Adrenal gland (tissue), 9 donors: ENCODE measurements at regions not wholly inside any gene's neighbourhood (a gene's known extent, or its start where the extent isn't known, plus 50 kb on each side); places are given as distances from the start of the nearest gene placed in this dataset.

Experiments
- DNase-seq, 7 donors: peaks; one replicate each; pipeline ENCODE4 v3.0.0-alpha.2; 2019 to 2020
- H3K27ac ChIP-seq, 5 donors: fragments of 200-600 bp; sonication (generic) in 4 of 5; 1 replicate in 3 of 5; 2 replicates in 2 of 5; pipeline versions ENCODE4 v1.5.1 to v1.8.0; 2016 to 2020; ENCODE audit warnings: mild to moderate bottlenecking in 1 of 5
- H3K27me3 ChIP-seq: fragments of 200-600 bp; 2 replicates; pipeline ENCODE4 v1.8.0; 2021
- H3K36me3 ChIP-seq, 2 donors: fragments of 200-600 bp; replicated peaks in 1 of 2; 1 replicate in 1 of 2; 2 replicates in 1 of 2; pipeline versions ENCODE4 v1.5.1 to v1.8.0; 2018 to 2022
- H3K4me1 ChIP-seq, 2 donors: fragments of 200-600 bp; replicated peaks in 1 of 2; 1 replicate in 1 of 2; 2 replicates in 1 of 2; pipeline versions ENCODE4 v1.5.1 to v1.8.0; 2018 to 2021
- H3K4me3 ChIP-seq, 4 donors: fragments of 200-600 bp; sonication (generic) in 3 of 4; one replicate each; pipeline ENCODE4 v1.5.1; 2016 to 2018
- H3K9me3 ChIP-seq, 3 donors: fragments of 200-600 bp; sonication (generic) in 1 of 3; replicated peaks in 1 of 3; 1 replicate in 2 of 3; 2 replicates in 1 of 3; pipeline versions ENCODE4 v1.5.1 to v1.8.0; 2016 to 2021
- POLR2A ChIP-seq, 2 donors: fragments of 450-650 bp; IDR thresholded peaks; one replicate each; pipeline ENCODE4 v1.6.1; 2017; ENCODE audit warnings: antibody characterized with exemption in 2 of 2, mild to moderate bottlenecking in 2 of 2, moderate library complexity in 1 of 2
- WGBS, 4 donors: extraction: QIAGEN DNeasy Blood & Tissue Kit in 2 of 4; methylation state at CpG; one replicate each; pipeline versions ENCODE4 v1.1.5 to v1.1.7; 2013 to 2017; 5-methylcytosine and 5-hydroxymethylcytosine counted together
- intact Hi-C, 2 donors: fragments of 100-400 bp; cut with DNase I; formaldehyde crosslinking; loops; one replicate each; pipeline versions ENCODE4 v1.14.1 to v1.15.0; 2022 to 2023
- TF ChIP-seq, protein P1 (sequence below), 6 experiments: fragments of 450-650 bp in 4 of 6; fragments of 200-600 bp in 2 of 6; sonication (generic) in 1 of 6; IDR thresholded peaks; 1 replicate in 5 of 6; 2 replicates in 1 of 6; pipeline versions ENCODE4 v1.5.1 to v1.8.0; 2016 to 2021; ENCODE audit warnings: antibody characterized with exemption in 6 of 6, mild to moderate bottlenecking in 2 of 6, moderate library complexity in 1 of 6
- donor health status: healthy with polysubstance abuse.
- donor health status: Bipolar disorder and iron deficiency.
- donor health status: DM: yes; HTN: yes; CAD: no.
- donor health status: DM: no; HTN: no; CAD: no.
- donor health status: DM: no; HTN: no; CAD: no.

- intact Hi-C loops = no loop called here
- Histone ChIP-seq H3K36me3 (no peaks in the 10 kb centered on the region), H3K27ac (no peak overlapping the region), H3K4me1 (peaks cover 6 to 9% of the 10 kb centered on the region in 2 donors), H3K27me3 (no peaks in the 10 kb centered on the region), H3K9me3 (no peaks in the 10 kb centered on the region), H3K4me3 (no peak overlapping the region)
- no peak for DNase-seq
- TF ChIP-seq, protein P1, sequence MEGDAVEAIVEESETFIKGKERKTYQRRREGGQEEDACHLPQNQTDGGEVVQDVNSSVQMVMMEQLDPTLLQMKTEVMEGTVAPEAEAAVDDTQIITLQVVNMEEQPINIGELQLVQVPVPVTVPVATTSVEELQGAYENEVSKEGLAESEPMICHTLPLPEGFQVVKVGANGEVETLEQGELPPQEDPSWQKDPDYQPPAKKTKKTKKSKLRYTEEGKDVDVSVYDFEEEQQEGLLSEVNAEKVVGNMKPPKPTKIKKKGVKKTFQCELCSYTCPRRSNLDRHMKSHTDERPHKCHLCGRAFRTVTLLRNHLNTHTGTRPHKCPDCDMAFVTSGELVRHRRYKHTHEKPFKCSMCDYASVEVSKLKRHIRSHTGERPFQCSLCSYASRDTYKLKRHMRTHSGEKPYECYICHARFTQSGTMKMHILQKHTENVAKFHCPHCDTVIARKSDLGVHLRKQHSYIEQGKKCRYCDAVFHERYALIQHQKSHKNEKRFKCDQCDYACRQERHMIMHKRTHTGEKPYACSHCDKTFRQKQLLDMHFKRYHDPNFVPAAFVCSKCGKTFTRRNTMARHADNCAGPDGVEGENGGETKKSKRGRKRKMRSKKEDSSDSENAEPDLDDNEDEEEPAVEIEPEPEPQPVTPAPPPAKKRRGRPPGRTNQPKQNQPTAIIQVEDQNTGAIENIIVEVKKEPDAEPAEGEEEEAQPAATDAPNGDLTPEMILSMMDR (IDR thresholded peaks at IDR 0.05) = no peak
- TF ChIP-seq POLR2A (IDR thresholded peaks at IDR 0.05) = no peak
- 88 to 100% (median 92%) methylated on average over 3 of the region's 3 CpGs for WGBS, 4 donors
Measured at GRCh38 chr6:113451049-113451448, 406.1 kb upstream of the MARCKS start.

- Histone ChIP-seq H3K27me3 (no peaks in the 10 kb centered on the region), H3K9me3 (no peaks in the 10 kb centered on the region), H3K36me3 (no peaks in the 10 kb centered on the region), H3K27ac (peak overlapping the region in 1 of 5 donors; percentile 18), H3K4me1 (no peaks in the 10 kb centered on the region), H3K4me3 (no peak overlapping the region)
- 71 to 79% (median 75%) methylated on average over 4 of the region's 4 CpGs for WGBS, 4 donors
- TF ChIP-seq POLR2A (IDR thresholded peaks at IDR 0.05) = no peak
- TF ChIP-seq, protein P1 (IDR thresholded peaks at IDR 0.05) = no peak
- DNase-seq = peak in 5 of 7 donors; percentile 8 to 58 (median 30)
- intact Hi-C loops = no loop called here
Measured at GRCh38 chr6:113457198-113457597, 399.9 kb upstream of the MARCKS start.

- H3K4me3 ChIP-seq = no peak overlapping the region
- no peaks in the 10 kb centered on the region for H3K36me3 ChIP-seq
- intact Hi-C loops = no loop called here
- H3K27me3 ChIP-seq = no peaks in the 10 kb centered on the region
- DNase-seq = no peak
- 50 to 71% (median 64%) methylated on average over 2 of the region's 2 CpGs for WGBS, 4 donors
- TF ChIP-seq, protein P1 (IDR thresholded peaks at IDR 0.05) = no peak
- no peak for TF ChIP-seq POLR2A (IDR thresholded peaks at IDR 0.05)
- no peaks in the 10 kb centered on the region for H3K9me3 ChIP-seq
- H3K4me1 ChIP-seq = no peaks in the 10 kb centered on the region
- peak overlapping the region in 1 of 5 donors; percentile 18 for H3K27ac ChIP-seq
Measured at GRCh38 chr6:113457751-113458150, 399.4 kb upstream of the MARCKS start.

GRCh38 chr6:113458368-113459010, 398.7 kb upstream of the MARCKS start:
- no peaks in the 10 kb centered on the region for H3K27me3 ChIP-seq
- H3K36me3 ChIP-seq = no peaks in the 10 kb centered on the region
- TF ChIP-seq, protein P1 (IDR thresholded peaks at IDR 0.05) = no peak
- no peak for TF ChIP-seq POLR2A (IDR thresholded peaks at IDR 0.05)
- H3K27ac ChIP-seq = peak overlapping the region in 1 of 5 donors; percentile 10
- intact Hi-C loops = no loop called here
- no peak overlapping the region for H3K4me3 ChIP-seq
- WGBS, 4 donors = 32 to 59% (median 39%) methylated on average over 2 of the region's 2 CpGs
- no peak for DNase-seq
- no peaks in the 10 kb centered on the region for H3K9me3 ChIP-seq
- H3K4me1 ChIP-seq = no peaks in the 10 kb centered on the region
